Spleen (tissue), 11 donors: ENCODE measurements at regions not wholly inside any gene's neighbourhood (a gene's known extent, or its start where the extent isn't known, plus 50 kb on each side); places are given as distances from the start of the nearest gene placed in this dataset.

Experiments used
- DNase-seq: peaks from one replicate; pipeline ENCODE4 v3.0.0-alpha.2; 2020
- H3K27ac ChIP-seq, 8 donors: fragments of 200-600 bp; sonication (generic) in 7 of 8; 1 replicate in 4 of 8; 2 replicates in 4 of 8; pipeline versions ENCODE4 v1.5.0 to v1.8.0; 2016 to 2021; ENCODE audit warnings: inconsistent platforms in 4 of 8, mild to moderate bottlenecking in 4 of 8, moderate library complexity in 1 of 8
- H3K27me3 ChIP-seq, 7 donors: fragments of 200-600 bp; sonication (generic) in 6 of 7; replicated peaks in 1 of 7; 1 replicate in 4 of 7; 2 replicates in 3 of 7; pipeline versions ENCODE4 v1.5.0 to v1.8.0; 2016 to 2021; ENCODE audit warnings: inconsistent platforms in 3 of 7, mild to moderate bottlenecking in 1 of 7
- H3K36me3 ChIP-seq, 6 donors: fragments of 200-600 bp; sonication (generic) in 5 of 6; 1 replicate in 4 of 6; 2 replicates in 2 of 6; pipeline versions ENCODE4 v1.5.0 to v1.8.0; 2016 to 2021; ENCODE audit warnings: inconsistent platforms in 2 of 6
- H3K4me1 ChIP-seq, 6 donors: fragments of 200-600 bp; sonication (generic) in 5 of 6; 1 replicate in 3 of 6; 2 replicates in 3 of 6; pipeline versions ENCODE4 v1.5.0 to v1.8.0; 2016 to 2021; ENCODE audit warnings: inconsistent platforms in 3 of 6
- H3K4me3 ChIP-seq, 8 donors: fragments of 200-600 bp; sonication (generic) in 7 of 8; 1 replicate in 4 of 8; 2 replicates in 4 of 8; pipeline versions ENCODE4 v1.5.0 to v1.8.0; 2016 to 2021; ENCODE audit warnings: inconsistent platforms in 4 of 8, mild to moderate bottlenecking in 4 of 8, moderate library complexity in 2 of 8
- H3K9me3 ChIP-seq, 8 donors: fragments of 200-600 bp; sonication (generic) in 7 of 8; 1 replicate in 4 of 8; 2 replicates in 4 of 8; pipeline versions ENCODE4 v1.5.0 to v1.8.0; 2016 to 2021; ENCODE audit warnings: inconsistent platforms in 4 of 8
- POLR2A ChIP-seq, 3 donors: fragments of 450-650 bp; IDR thresholded peaks; one replicate each; pipeline ENCODE4 v1.5.1; 2017; ENCODE audit warnings: antibody characterized with exemption in 3 of 3, mild to moderate bottlenecking in 1 of 3
- POLR2AphosphoS5 ChIP-seq, 3 donors: sonication (generic); formaldehyde crosslinking; IDR thresholded peaks; one replicate each; pipeline ENCODE4 v1.5.1; 2017; ENCODE audit warnings: antibody characterized with exemption in 3 of 3
- WGBS, 5 donors: extraction: QIAGEN DNeasy Blood & Tissue Kit in 3 of 5; methylation state at CpG; one replicate each; pipeline versions ENCODE4 v1.1.5 to v1.1.7; 2013 to 2018; 5-methylcytosine and 5-hydroxymethylcytosine counted together
- intact Hi-C: fragments of 100-400 bp; cut with DNase I; formaldehyde crosslinking; loops from one replicate; pipeline ENCODE4 v1.15.0; 2023; ENCODE audit warnings: low total_unique reads
- TF ChIP-seq, protein P1 (sequence below), 11 experiments: fragments of 200-600 bp in 7 of 11; fragments of 450-650 bp in 4 of 11; sonication (generic) in 4 of 11; IDR thresholded peaks in 8 of 11; conservative IDR thresholded peaks in 3 of 11; 1 replicate in 7 of 11; 2 replicates in 4 of 11; pipeline versions ENCODE4 v1.4.0 to v1.8.0; 2016 to 2021; ENCODE audit warnings: antibody characterized with exemption in 11 of 11, inconsistent platforms in 4 of 11, mild to moderate bottlenecking in 1 of 11
- donor health status: healthy with polysubstance abuse.
- donor health status: DM: no; HTN: no; CAD: no; lungs with moderate emphysema.
- donor health status: DM: no; HTN: no; CAD: no.
- donor health status: Bipolar disorder and iron deficiency.
- donor health status: healthy.
- donor health status: DM: no; HTN: no; CAD: no.
- donor health status: DM: yes; HTN: yes; CAD: no.

DNA sequence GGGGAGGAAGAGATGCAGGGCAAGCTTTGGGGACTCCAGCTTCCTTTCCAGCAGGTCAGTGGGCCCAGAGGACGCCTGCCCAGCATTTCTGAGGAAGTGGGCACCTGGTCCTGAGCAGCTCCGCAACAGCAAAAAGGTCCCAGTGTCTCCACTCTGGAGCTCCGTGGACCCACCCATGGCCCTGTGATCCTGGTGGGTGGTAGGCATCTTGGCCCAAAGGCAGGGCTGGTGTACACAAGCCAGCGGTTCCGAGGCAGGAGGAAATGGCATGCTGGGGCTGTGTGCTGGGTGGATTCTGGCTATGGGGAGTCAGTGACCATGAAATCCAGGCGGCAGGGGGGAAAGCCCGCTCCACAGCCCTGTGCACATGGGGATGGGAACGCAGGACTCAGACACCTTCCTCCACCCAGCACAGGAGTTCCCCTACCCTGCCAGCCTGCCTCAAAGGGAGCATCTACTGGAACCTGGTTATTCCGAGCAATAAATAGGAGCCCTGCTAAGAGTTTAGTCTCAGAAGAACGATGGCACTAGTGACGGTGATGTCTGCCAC, 206.0 kb downstream of the GLI2 start:
- H3K27me3 ChIP-seq = no peaks in the 10 kb centered on the region
- no peak for DNase-seq
- no peaks in the 10 kb centered on the region for H3K9me3 ChIP-seq
- H3K4me3 ChIP-seq = no peak overlapping the region
- H3K4me1 ChIP-seq = peaks cover 0 to 10% (median 0%) of the 10 kb centered on the region in 6 donors
- TF ChIP-seq POLR2A (IDR thresholded peaks at IDR 0.05) = no peak
- TF ChIP-seq, protein P1, sequence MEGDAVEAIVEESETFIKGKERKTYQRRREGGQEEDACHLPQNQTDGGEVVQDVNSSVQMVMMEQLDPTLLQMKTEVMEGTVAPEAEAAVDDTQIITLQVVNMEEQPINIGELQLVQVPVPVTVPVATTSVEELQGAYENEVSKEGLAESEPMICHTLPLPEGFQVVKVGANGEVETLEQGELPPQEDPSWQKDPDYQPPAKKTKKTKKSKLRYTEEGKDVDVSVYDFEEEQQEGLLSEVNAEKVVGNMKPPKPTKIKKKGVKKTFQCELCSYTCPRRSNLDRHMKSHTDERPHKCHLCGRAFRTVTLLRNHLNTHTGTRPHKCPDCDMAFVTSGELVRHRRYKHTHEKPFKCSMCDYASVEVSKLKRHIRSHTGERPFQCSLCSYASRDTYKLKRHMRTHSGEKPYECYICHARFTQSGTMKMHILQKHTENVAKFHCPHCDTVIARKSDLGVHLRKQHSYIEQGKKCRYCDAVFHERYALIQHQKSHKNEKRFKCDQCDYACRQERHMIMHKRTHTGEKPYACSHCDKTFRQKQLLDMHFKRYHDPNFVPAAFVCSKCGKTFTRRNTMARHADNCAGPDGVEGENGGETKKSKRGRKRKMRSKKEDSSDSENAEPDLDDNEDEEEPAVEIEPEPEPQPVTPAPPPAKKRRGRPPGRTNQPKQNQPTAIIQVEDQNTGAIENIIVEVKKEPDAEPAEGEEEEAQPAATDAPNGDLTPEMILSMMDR (IDR thresholded peaks at IDR 0.05 in 8 of 11, conservative IDR thresholded peaks at IDR 0.05 in 3 of 11) = no peak
- TF ChIP-seq POLR2AphosphoS5 (IDR thresholded peaks at IDR 0.05) = no peak
- 84 to 89% (median 85%) methylated on average over 9 to 11 of the region's 11 CpGs for WGBS, 5 donors
- no peak overlapping the region for H3K27ac ChIP-seq
- intact Hi-C loops = no loop called here
- H3K36me3 ChIP-seq = no peaks in the 10 kb centered on the region

DNA sequence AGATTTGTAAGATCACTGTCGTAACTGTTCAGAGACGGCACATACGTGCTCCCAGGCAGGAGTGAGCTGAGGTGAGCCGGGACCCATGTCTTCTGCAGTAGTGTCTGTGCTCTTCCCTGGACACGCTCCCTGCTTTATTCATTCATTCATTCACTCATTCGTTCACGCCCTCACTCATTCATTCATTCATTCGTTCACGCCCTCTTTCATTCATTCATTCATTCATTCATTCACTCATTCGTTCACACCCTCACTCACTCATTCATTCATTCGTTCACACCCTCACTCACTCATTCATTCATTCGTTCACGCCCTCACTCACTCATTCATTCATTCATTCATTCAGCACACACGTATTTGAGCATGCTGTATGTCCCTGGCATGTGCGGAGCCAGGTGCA, 207.0 kb downstream of the GLI2 start:
- Histone ChIP-seq H3K27me3 (no peaks in the 10 kb centered on the region), H3K4me3 (no peak overlapping the region), H3K27ac (no peak overlapping the region), H3K36me3 (no peaks in the 10 kb centered on the region), H3K4me1 (peaks cover 0 to 4% (median 0%) of the 10 kb centered on the region in 6 donors), H3K9me3 (no peaks in the 10 kb centered on the region)
- 89 to 94% (median 90%) methylated on average over 15 of the region's 15 CpGs for WGBS, 5 donors
- TF ChIP-seq, protein P1 (IDR thresholded peaks at IDR 0.05 in 8 of 11, conservative IDR thresholded peaks at IDR 0.05 in 3 of 11) = no peak
- TF ChIP-seq POLR2AphosphoS5 (IDR thresholded peaks at IDR 0.05) (no peak), POLR2A (IDR thresholded peaks at IDR 0.05) (no peak)
- no peak for DNase-seq
- intact Hi-C loops = no loop called here

DNA sequence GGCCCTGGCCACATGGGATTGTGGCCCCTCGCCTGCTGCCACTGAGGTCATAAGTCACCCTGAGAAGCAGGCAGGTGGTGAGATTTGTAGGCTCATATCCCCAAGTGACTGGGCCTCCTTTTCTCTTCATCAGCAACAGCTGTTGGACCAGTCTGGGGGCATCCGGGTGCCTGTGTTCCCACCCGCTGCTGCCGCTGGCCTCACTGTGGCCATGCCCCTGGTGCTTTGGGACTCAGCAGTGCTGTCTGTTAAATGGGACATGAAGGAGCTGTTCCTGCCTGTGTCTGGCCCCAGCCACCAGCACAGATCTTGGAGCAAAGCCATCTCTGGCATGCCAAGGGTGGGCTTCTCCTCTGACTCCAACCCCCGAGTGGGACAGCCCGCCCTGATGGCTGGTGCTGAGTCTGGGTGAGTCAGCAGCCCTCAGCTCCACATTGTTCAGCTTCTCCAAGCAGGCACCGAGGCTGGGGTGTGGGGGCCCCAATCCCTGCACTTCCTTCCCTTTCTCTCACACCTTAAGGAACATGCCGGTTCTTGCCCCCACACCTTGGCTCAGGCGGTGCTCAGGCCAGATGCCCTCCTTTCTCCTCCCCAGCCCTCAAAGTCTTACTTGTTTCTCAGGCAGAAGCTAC, 207.9 kb downstream of the GLI2 start:
- 46 to 73% (median 70%) methylated on average over 6 to 9 of the region's 9 CpGs for WGBS, 5 donors

DNA sequence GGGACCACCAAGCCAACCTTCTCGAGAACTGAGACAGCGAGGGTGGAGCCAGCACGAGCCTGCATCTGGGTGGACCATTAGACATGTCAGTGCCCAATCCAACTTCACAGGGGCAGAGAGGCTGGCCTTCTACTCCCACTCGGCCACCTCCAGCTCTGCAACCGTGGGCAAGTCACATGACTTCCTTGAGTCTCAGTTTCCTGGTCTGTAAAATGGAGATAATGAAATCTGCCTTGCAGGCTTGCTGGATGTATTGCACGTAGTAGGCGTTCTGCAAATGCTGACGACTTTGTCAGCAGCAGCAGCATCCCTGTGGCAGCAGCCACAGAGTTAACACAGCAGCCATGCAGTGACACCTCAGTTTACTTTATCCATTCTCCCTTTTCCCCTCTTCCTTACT, 208.9 kb downstream of the GLI2 start:
- no peak for TF ChIP-seq POLR2A (IDR thresholded peaks at IDR 0.05)
- TF ChIP-seq, protein P1 (IDR thresholded peaks at IDR 0.05 in 8 of 11, conservative IDR thresholded peaks at IDR 0.05 in 3 of 11) = no peak
- no peak for TF ChIP-seq POLR2AphosphoS5 (IDR thresholded peaks at IDR 0.05)
- intact Hi-C loops = no loop called here
- 74 to 86% (median 85%) methylated on average over 8 of the region's 8 CpGs for WGBS, 5 donors

More for the DNA sequence above, 207.9 kb downstream of the GLI2 start:
- no peak for TF ChIP-seq POLR2AphosphoS5 (IDR thresholded peaks at IDR 0.05)
- TF ChIP-seq, protein P1 (IDR thresholded peaks at IDR 0.05 in 8 of 11, conservative IDR thresholded peaks at IDR 0.05 in 3 of 11) = no peak
- no peak for TF ChIP-seq POLR2A (IDR thresholded peaks at IDR 0.05)
- Histone ChIP-seq H3K4me1 (no peaks in the 10 kb centered on the region), H3K27me3 (no peaks in the 10 kb centered on the region), H3K27ac (no peak overlapping the region), H3K9me3 (no peaks in the 10 kb centered on the region), H3K36me3 (no peaks in the 10 kb centered on the region), H3K4me3 (no peak overlapping the region)
- DNase-seq = no peak
- intact Hi-C loops = no loop called here

More for the DNA sequence above, 208.9 kb downstream of the GLI2 start:
- Histone ChIP-seq H3K4me3 (no peak overlapping the region), H3K27ac (no peak overlapping the region), H3K27me3 (no peaks in the 10 kb centered on the region), H3K9me3 (no peaks in the 10 kb centered on the region), H3K36me3 (no peaks in the 10 kb centered on the region), H3K4me1 (no peaks in the 10 kb centered on the region)
- no peak for DNase-seq
